Suprapubic skin (tissue), 4 donors: ENCODE measurements at regions not wholly inside any gene's neighbourhood (a gene's known extent, or its start where the extent isn't known, plus 50 kb on each side); places are given as distances from the start of the nearest gene placed in this dataset.

Experiments used
- CTCF ChIP-seq, 2 donors: fragments of 200-600 bp in 1 of 2; fragments of 450-650 bp in 1 of 2; sonication (generic) in 1 of 2; IDR thresholded peaks; one replicate each; pipeline ENCODE4 v1.5.1; 2016 to 2019; ENCODE audit warnings: antibody characterized with exemption in 2 of 2, mild to moderate bottlenecking in 1 of 2, moderate library complexity in 1 of 2
- EP300 ChIP-seq: sonication (generic); formaldehyde crosslinking; IDR thresholded peaks from one replicate; pipeline ENCODE4 v1.6.1; 2017; ENCODE audit warnings: antibody characterized with exemption
- POLR2A ChIP-seq, 2 donors: fragments of 450-650 bp; IDR thresholded peaks; one replicate each; pipeline ENCODE4 v1.6.1; 2017; ENCODE audit warnings: antibody characterized with exemption in 2 of 2, mild to moderate bottlenecking in 2 of 2, moderate library complexity in 2 of 2
- POLR2AphosphoS5 ChIP-seq, 3 donors: sonication (generic); formaldehyde crosslinking; IDR thresholded peaks; one replicate each; pipeline ENCODE4 v1.6.1; 2017; ENCODE audit warnings: antibody characterized with exemption in 3 of 3

- no peak for TF ChIP-seq CTCF (IDR thresholded peaks at IDR 0.05)
- TF ChIP-seq EP300 = no peak
- TF ChIP-seq POLR2A (IDR thresholded peaks at IDR 0.05) = no peak
- TF ChIP-seq POLR2AphosphoS5 (IDR thresholded peaks at IDR 0.05) = no peak
Observed at GRCh38 chr3:98966434-98966833, 64.9 kb upstream of the DCBLD2 start.
